DMS53 treated with DMSO at 0.1 percent for 48 hours (cell line): ENCODE measurements at regions not wholly inside any gene's neighbourhood (a gene's known extent, or its start where the extent isn't known, plus 50 kb on each side); places are given as distances from the start of the nearest gene placed in this dataset.

Source experiments
- DNase-seq: peaks from one replicate; lab custom pipeline; 2025; ENCODE audit not compliant: unreplicated experiment; lab: John Stamatoyannopoulos, UW

DNA sequence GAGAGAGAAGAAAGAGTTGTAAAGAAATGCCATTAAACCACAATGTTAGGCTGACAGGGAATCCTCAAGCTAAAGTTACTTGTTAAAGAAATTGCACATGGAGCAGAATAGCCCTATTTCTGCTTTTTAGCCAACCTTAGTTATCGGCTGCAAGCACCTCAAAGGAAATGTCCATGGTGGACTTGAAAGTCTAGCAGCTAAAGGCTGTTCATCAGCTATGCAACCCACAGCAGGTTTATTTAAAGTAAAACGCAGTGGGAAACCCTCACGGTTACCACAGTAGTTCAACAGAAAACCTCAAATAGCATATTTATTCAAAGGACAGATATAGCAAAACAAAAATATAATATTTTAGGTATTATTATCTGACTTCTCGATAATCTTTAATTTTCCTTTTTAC is 967.2 kb downstream of the IGSF11 start:
- no peak for DNase-seq

DNA sequence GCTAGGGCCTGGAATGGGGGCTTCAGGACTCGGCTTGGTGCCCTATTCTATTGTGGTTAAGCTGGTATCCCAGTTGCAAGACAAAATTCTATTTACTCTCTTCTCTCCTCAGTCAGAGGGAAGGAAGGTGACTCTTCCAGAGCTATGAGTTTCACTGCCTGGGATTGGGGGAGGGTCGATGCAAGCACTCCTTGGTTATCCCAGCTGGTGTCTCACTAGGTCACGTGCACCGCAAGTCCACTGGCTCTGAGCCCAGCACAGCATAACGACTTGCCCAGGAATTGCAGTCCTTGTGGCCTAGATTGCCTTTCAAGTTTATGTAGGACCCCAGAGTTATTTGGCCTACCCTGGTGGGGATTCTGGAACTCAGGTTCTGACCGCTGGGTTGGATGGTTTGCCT is 958.8 kb downstream of the IGSF11 start:
- DNase-seq, result no peak

DNA sequence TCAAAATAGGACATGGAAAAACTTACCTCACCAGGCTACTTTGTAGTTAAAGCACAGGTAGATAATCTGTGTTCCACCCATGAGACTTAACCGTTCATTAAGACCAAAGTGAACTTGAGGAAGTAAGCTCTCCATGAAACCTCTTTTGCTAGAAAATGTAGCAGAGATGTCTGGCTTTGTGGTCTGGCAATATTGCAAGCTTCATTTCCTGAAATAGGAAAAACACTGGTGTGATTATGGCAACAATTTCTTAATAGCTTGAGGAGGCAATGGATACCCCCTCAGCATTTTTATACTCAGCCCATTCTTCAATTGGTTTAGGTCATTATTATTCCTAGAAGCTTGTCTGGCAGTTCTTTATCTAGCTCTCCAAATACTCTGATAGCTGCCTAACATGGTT is 957.3 kb downstream of the IGSF11 start:
- DNase-seq, result no peak

DNA sequence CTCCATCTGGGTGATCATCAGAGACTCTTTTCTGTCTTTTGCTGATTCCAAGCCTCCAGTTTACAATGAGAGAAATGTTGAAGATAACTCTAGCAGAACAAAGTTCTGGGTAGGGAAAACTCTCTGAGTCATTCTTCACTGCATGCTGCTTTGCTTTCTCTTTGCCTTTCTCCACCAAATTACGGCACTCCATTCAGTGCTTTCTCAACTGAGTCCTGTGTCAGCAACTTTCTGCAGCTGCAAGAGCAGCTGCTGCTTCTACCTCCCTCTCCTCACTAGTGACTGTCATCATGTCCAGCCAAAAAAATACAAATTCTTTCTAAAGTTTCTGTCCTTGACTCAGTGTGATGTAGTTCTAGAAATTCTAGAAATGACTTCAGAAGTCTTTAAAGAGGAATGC is 953.8 kb downstream of the IGSF11 start:
- no peak for DNase-seq

DNA sequence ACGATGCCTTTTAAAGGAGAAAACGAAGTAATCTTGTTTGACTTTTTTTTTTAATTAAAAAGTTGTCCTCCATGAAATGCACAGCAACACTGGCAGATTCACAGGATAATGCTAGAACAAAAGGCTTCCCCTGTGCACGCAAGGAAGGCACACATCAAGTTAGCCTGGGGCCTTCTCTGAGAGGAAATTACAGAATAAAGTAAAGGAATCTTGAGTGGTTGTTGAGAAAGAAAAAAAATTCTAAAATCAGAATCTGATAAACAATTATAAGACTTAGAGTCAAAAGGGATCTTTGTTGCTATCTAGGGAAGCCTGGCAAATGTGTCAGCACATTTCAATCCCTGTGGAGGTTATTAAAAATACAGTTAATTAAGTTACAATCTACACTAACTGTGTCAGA is 946.0 kb downstream of the IGSF11 start:
- no peak for DNase-seq

DNA sequence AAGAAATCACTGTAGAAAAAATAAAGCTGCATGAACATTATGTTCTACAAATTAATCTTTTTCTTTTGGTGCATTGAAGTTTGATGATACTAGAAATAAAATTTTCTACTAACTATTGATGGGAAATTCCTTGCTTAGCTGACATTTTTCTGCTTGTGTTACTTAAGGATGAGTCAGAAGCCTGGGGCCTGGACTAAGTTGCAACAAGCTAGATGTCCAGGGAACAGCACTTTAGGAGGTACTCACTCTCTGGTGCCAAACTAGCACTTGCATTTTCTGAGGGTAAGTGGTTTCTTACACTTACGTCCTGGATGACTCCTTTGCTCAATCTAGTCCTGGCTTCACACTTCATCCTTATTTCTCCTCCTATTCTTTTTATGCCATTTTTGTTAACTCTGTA is 945.1 kb downstream of the IGSF11 start:
- DNase-seq, result no peak

DNA sequence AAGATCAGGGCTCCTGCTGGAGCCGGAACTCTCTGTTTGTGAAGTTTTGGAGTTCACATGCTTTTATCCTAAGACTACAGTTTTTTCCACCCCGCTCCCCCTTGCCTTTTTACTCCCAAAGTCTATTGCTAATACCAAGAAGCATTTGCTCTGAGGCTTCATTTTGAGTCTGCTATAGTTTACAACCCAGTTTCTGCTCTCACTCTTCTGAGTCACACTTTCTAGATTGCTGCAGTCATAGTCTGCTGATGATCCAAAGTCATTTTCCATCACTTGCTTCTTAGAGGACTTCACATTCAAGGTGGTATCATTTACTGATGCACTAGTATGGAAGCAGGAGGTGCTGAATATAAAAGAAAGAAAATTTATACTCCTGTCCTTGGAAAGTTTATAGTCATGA is 937.4 kb downstream of the IGSF11 start:
- no peak for DNase-seq

DNA sequence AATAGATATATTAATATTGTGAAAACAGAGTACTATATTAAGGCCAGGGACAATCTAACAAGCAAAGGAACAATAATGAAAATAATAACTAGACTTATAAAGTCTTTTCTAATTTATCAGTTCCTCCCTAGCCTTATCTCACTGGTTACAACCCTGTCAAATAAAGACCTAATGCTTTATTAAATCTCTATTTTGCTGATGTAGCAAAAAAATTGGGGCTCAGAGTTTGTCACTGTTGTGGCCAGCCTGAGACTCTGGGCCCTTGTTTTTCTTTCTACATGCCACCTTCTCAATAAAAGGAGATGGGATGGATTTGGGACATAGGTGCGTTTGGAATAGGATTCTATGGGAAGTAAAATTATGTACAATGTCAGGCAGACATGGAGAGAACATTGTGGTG is 937.0 kb downstream of the IGSF11 start:
- DNase-seq, result no peak

DNA sequence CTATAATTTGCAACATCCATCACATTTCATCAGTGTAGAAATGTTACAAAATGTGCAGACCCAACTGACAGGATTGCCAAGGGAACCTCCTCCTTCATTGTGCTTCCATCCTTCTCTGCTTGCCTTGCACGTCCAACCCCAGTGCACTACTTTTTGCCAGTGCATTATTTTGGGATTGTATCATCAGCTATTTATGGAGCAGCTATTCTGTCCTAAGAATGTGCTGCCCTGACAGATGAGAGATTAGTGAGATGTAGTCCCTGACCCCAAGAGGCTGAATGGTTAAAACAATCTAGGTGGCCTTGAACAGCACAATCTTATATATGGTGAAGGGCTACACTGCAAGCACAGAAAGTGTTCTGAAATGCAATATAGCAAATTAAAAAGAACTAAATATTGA is 935.8 kb downstream of the IGSF11 start:
- DNase-seq, result no peak

DNA sequence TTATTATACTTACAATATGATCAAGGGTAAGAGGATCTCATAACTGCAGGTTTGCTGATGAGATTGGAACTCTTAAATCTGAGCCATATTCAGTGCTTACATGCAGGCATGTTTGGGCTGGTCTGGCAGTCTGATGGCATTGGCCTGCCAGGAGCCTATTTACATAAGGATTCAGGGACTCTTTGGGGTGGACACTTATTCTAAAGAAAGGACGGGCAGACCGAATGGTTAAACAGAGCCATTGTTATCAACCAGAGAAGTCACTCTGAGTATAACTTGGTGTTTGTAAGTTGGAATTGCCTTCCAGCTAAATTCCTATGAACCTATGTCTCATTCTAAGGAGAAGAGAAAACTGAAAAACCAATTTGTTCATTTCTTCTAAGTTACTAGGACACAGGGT is 932.8 kb downstream of the IGSF11 start:
- no peak for DNase-seq

DNA sequence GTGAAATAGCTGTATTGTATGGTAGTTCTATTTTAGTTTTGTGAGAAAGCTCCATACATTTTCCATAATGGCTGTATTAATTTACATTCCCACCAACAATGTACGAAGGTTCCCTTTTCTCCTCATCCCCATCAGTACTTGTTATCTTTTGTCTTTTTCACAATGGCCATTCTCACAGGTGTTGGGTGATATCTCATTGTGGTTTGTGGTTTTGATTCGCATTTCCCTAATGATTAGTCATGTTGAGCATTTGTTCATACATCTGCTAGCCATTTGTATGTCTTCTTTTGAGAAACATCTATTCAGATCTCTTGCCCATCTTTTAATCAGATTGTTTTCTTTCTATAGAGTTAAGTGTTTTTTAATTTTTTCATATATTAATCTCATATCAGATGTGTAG is 931.9 kb downstream of the IGSF11 start:
- no peak for DNase-seq

DNA sequence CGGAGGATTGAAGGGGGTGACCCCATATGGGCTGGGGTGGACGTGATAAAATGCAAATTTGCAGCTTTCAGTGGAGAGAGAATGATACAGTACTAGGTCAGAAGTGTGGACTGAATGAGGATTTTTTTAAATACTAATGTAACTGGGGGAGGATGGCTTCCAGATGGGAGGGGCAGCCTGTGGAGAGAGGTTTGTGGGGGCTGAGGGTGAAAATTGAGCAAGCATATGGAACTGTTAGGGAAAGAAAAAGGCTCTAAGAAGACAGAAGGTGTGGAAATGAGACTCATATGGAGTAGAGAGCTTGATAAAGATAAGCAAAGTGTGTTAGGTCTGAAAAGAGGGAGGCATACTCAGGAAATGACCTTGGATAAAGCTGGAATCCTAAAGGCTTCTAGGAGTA is 926.4 kb downstream of the IGSF11 start:
- no peak for DNase-seq

DNA sequence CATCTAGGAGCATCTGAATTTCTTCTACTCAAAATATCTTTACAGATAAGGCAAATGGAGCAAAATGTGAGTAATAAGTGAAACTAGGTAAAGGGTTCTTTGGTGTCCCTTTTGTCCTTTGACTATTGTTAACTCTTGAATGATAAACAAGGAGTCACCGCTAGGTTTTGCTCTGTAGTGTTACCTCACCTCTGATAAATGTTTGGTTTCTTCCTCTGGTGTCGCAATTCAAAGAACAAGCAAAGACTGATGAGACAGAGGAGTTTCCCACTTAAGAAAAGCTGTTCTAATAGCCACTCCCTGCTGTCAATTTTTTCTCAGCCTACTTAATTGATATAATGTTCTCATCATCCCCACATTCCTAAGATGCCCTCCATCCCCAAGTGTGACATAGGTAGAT is 925.9 kb downstream of the IGSF11 start:
- no peak for DNase-seq

DNA sequence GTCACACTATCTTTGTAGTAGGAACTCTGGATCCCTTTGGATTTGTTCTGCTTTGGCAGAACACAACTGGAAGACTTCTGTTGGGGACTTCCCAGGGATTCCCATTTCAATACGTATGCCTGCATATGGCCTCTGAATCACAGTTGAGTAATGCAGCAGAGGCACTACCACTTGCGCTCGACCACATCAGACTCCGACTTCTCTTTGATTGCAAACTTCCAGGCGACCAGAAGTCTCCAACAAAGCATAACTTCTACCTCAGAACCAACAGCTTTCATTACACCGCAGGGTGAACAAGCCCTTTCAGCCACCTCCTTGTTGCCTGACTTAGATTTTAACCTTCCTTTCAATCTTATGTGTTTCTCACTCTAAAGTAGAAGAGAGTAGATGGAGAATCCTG is 924.4 kb downstream of the IGSF11 start:
- DNase-seq, result no peak

DNA sequence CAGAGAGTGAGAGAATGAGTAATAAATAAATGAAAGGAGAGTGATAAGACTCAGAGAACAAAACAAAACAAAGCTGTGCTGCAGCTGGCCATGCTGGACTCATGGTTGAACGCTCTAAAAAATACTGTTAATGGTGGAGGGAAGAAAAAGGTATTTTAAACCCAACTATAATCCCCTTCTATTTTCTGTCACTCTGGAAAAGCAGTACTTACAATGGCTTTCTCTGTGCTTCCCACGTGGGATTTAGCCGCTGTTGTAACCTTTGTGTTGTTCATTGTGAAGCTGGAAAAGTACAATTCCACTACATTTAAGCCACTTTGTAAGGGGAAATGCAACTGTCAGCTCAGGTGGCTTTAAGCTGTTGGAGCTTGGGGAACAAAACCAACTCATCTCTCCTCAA is 917.7 kb downstream of the IGSF11 start:
- DNase-seq, result no peak

DNA sequence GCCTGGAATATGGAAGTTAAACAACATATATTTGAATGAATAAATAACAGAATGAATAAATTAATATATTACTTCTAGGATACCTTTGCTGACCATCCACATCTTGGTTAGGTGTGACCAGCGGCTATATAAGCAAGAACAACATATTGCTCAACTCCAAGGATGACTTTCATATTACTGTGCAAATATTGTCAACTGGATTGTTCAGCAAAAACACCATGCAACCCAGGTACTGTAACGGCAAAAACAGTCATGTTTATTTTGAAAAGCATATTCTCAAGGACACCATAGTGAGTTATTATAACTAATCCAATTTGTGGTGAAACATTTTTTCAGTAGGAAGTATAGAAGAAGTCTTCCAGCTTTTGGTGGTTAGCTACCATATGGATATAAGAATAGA is 907.9 kb downstream of the IGSF11 start:
- no peak for DNase-seq

DNA sequence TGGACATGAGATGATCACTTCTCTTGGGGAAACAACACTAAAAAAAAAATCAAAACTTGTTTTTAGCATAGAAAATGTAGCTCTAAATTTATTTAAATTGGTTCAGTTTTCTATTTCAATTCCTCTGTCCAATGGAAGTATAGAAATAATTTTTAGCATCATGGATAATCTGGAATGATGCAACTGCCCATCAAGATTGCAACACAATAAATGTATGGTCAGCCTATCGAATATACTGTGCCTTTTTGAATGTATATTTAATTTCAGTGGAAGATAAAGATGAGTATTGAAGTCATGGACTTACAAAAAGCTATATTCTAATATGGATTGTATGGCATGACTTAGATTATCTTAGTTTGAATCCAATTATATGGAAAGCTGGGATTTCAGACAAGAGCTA is 906.7 kb downstream of the IGSF11 start:
- DNase-seq, result no peak

DNA sequence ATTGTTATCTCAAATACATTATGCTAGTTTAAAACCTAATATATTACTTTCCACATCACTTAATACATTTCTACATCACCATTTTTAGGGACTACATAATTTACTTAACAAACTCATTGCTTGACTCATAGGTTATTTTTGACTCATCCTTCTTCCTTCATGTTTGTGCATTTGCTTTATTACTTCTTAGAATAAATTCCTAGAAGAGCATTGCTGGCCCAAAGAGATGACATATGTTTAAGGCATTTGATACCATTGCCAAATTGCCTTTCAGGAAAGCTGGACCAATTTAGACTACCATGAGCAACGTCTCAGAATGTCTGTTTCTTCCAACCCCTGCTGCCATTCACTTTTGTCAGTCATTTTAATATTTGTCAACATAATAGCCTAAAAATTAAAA is 905.8 kb downstream of the IGSF11 start:
- DNase-seq, result no peak

DNA sequence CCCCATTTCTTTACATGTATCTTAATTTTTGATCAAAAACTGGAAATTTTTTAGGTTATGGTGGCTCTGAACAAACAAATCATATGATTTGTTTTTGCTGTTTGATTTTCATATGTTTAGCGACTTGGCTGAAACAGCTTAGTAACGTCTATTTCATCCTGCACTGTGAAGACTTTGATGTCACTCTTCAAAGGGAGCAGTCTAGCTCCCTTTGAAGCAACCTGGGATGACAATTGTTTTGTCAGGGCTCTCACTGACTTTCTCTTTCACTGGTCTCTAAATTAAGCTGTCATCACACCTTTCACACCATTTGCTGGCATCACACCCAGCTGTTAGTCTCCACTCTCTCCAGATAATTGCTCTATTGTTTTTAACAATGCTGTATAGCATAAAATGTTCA is 896.9 kb downstream of the IGSF11 start:
- no peak for DNase-seq

DNA sequence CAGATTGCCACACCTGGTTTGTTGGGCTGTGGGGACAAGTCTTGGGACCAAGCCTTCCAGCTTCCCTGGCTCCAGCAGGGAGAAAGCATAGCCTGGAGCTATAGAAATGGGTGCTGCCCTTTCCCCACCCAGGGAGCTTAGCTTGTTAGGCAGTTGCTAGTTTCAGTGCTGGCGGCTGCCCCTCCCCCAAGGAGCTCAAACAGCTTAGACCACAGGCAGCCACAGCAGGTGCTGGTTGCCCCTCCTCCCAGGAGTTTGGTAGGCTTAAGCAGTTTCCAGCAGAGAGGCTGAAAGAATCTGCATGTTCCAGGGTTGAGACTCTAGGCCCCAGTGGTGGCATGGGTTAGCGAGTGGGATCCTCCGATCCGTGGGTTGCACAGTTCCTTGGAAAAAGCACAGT is 889.7 kb downstream of the IGSF11 start:
- DNase-seq, result no peak

DNA sequence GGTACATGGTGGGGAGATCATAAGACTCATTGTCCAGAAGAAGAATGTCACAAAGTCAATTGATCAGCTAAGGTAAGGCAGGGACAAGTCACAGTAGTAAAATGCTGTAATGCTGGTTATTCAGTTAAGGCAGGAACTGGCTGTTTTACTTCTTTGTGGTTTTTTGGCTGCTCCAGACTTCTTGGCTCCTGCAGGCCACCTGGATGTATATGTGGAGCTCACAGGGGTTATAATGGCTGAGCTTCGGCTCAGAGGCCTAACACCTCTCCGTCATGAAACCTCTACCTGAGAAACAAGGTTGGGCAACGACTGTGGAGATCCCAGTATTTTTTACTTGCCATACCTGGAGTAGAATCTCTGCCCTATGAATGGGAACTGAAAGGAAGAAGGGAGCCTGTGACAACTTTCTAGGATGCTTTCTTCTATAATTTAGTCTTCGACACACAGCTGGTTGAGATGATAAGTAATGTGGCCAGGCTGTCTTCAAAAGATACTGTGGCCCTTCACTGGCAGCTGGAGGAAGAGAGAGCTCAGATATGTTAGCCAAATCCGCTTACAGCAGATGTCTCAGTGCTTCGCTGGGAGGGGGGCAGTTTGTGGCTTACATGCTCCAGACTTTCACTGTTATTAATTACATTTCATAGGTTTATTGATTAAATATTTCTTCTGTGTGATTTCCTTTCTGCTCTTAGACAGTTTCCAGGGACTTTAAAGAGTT is 887.8 kb downstream of the IGSF11 start:
- DNase-seq, result no peak

DNA sequence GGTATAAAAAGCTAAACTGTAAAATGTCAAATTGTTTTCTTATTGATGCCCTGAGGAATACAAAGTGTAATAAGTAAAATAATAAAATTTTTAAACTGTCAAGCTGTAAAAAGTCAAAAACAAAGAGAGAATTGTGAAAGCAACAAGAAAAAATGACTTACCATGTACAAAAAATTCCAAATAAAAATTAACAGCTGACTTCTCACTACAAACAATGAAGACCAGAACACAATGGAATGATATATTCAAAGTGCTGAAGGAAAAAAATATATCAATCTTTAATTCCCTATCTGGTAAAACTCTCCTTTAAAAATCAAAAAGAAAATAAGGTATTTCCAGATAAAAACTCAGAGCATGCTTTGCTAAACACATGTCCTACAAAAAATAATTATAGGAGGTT is 883.5 kb downstream of the IGSF11 start:
- no peak for DNase-seq
